COLO829 (cell line): ENCODE measurements at regions not wholly inside any gene's neighbourhood (a gene's known extent, or its start where the extent isn't known, plus 50 kb on each side); places are given as distances from the start of the nearest gene placed in this dataset.

Experiments
- DNase-seq: peaks from one replicate; pipeline ENCODE4 v3.0.0; 2012; ENCODE audit warnings: low spot score

DNA sequence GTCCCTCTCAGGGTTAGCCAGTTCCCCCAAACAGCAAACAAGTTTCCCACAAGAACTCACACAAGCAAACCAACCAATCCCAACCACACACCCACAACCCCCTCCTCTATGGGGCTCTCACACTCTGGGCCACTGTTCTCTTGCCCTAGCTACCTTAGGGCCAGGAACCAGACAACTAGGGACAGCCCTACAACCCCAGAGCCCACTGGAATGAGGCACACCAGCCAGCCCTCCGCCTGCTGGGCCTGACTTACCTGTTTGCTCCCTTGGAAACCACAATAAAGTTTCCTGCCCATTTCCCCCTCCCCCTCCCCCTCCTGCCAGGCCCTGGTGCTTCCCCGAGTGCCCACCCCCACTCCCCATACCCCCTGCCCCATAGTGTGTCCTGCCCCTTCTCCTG is 132.6 kb downstream of the WDR11 start:
- DNase-seq: no peak

DNA sequence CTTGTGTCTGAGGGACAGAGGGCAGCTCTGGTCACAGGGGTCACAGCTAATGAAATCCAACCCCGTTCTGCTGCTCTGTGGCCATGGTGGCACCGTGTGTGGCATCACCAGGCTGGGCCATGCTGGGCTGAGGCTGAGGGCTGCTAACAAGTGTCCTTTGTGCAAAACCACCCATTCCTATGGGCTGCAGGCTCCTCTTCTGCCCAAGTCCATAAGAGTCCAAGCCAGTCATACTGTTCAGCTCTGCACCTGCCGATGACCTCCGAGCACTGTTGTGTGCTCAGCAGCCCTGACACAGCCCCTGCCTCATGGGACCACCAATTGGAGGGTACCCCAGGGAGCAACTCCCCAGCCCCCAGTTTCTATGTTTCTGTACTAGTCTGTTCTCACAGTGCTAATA is 133.1 kb downstream of the WDR11 start:
- no peak for DNase-seq

- no peak for DNase-seq
Measured at GRCh38 chr10:120987359-120987758, 136.2 kb downstream of the WDR11 start.

DNA sequence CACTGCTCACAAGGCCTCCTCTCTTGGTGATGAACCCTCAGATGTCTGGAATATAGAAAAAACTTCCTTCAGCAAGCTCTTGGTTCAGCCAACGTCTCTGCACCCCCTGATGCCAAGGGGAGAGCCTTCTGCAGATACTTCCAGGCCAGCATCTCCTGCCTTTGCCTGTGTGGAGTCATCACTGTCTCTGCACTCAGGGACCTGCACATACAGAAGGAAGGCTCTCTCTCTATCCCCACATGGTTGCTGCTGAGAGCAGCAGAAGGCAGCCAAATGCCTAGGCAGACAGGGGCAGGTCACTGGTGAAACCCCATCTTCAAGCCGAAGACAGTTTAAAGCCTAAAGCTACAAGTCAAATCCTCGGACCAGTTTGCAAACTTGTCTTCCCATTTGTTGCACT is 137.6 kb downstream of the WDR11 start:
- DNase-seq: no peak

DNA sequence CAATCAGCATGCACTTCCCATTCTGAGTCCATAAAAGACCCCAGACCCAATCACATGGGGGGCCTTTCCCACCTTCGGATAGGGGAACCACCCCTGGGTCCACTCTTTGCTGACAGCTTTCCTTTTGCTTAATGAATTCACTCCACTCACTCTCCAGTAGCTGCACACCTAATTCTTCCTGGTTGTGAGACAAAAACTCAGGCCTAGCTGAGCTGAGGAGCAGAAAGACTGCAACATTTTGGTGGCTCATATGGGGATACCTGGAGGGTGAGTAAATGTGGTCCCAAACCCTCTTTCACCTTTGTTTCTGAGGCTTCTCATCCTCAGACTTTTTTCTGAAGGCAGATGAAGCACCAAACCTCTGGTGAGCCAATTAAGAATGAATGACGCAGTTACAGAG is 138.1 kb downstream of the WDR11 start:
- no peak for DNase-seq

DNA sequence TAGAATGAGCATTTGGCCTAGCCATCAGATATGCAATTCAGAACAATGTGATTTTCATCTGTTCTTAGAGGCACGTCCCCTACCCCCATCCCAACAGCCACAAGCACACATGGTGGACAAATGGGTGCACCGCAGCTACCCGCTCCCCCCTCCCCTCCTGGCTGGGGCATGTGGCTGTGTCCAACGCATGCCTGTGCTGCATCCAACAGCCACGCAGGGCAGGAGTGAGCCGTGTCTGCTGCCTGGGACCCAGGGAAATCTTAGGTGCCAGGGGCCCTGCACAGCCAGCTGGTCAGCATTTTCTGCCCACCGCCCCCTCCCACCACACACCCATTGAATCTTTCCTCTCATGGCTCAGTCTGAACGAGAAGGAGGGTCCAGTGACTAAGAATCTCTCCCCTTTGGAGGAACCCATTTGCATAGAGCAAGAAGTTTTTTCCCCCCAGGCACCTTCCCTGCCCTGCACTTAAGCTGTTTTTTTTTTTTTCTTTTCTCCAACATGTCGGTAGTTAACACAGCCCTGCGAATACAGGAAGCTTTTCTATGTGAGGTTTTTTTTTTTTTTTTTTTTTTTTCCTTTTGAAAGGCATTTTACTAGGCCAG is 138.9 kb downstream of the WDR11 start:
- DNase-seq: no peak

DNA sequence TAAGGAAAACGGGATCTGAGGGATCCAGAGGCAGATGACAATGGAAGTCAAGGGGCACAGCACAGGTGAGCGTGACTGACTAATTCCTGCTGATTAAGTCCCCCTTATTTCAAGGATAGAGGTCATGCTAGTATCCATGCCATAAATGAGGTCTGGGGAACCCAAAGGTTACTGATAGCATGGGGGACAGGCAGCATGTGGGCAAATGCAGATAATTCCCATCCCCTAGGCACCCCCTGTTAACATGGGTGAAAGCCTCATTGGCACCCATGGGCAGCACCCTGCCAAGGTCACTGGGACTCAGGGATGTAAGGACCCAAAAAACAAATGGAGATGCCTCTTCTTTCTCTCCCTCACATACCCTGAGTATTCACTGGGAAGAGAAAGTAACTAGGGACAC is 139.7 kb downstream of the WDR11 start:
- no peak for DNase-seq

DNA sequence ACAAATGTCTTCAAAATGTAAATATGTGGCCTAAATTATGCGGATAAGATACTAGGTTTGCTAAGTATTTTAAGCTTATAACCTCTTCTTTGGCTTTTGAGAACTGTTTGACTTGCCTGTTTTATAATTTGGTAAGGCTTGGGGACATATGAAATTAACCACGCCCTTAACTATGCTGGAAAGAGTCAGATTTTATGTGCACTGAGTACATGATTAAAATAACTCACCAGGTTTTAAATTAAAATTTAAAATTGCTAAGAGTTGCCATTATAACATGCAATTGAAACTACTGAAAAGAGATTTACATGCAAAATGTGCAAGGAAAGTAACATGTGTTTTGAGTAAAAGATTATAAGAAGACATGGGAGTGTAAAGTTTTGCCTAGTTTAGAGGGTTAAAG is 141.9 kb downstream of the WDR11 start:
- no peak for DNase-seq

- DNase-seq: no peak
Measured at GRCh38 chr10:120995768-120996167, 144.6 kb downstream of the WDR11 start.

DNA sequence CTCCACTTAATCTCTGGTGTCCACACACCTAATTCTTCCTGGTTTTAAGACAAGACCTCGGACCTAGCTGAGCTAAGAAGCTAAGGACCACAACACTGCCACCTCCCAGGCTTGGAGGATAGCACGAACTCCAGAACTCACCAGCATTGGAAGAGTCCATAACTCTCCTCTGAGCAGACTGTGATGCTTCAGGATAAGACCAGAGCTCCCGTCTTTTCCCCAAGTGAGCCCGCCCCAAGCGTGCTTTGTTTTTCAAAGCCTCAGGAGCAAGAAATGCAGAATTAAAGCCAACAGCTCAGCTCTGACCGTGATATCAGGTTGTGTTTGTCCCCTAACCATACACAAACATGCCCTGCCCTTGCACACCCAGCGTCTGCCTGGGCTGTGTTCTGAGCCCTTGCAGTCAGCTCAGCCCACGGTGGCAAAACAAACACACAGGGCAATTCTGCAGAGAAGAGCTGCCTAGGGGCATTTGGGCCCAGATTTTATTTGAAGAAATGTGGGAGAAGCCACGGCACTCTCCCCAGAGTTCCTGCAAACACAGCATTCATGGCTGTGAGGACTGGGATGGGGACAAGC is 145.4 kb downstream of the WDR11 start:
- no peak for DNase-seq

GRCh38 chr10:120997313-120997712 is 146.2 kb downstream of the WDR11 start:
- no peak for DNase-seq

DNA sequence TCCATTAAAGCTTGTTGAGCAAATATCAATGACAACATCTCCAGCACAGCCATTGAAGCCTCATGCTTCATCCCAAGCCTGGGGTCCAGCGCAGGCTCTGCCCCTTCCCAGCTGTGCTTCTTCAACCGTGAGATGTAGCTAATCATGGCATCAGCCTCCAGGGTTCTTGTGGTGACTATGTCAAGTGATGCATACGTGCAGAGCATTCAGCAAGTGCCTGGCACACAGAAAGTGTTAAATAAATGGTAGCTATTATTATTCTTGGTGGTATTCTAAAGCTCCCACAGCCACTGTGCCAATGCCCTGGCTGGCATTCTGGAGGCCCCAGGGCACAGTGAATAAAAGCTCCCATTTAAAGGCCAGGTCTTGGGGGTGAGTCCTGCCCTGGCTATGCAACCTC is 146.6 kb downstream of the WDR11 start:
- DNase-seq: no peak

- no peak for DNase-seq
Measured at GRCh38 chr10:120998251-120998650, 147.1 kb downstream of the WDR11 start.

DNA sequence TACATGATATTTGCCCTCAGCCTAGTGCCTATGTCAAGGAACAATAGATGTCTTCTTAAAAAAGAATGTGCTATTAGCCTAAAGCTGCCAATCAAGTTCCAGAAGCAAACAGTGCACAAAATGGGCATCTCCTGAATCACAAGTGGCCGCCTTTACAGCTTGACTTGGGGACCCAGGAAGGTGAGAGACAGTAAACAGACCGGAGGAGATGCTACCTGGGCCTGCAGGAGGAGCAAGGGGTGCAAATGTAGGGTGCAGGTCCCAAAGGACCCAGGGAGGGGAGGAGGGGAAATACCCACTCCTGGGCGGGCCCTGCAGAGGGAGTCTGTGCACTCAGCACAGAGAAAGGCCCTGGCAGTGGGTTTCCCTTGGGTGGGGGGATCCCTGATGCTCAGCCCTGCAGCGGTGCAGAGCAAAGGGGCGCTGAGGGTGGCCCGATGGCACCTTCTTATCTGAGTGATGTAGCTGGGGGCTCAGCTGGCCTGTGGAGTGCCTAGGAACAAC is 147.7 kb downstream of the WDR11 start:
- DNase-seq: no peak

- no peak for DNase-seq
Measured at GRCh38 chr10:120999868-121000267, 148.7 kb downstream of the WDR11 start.

DNA sequence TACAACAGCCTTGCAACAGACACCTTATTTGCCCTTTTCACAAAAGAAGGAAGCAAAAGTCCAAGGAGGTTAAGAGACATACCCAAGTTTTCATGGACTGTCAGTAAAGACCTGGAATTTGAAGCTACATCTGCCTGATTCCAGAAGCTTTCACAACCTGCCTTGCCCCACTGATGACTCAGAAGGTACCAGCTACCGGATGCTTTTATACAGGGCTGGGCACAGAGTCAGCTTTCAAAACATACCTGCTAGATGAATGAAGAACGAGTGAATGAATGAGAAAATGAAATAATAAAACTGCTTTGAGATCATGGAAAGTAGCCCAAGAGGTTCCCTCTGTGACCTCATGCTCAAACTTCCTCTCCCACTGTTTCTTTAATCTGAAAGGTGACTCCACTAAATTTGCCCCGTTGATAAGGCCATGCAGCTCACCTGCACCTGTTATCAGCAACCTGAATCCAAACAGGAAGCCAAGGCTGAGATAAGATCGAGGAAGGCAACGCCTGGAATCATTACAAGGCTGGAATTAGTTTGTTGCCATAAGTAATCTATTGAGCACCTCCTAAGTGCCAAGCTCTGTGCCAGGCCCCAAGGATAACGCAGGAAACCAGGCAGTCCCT is 151.5 kb downstream of the WDR11 start:
- no peak for DNase-seq

DNA sequence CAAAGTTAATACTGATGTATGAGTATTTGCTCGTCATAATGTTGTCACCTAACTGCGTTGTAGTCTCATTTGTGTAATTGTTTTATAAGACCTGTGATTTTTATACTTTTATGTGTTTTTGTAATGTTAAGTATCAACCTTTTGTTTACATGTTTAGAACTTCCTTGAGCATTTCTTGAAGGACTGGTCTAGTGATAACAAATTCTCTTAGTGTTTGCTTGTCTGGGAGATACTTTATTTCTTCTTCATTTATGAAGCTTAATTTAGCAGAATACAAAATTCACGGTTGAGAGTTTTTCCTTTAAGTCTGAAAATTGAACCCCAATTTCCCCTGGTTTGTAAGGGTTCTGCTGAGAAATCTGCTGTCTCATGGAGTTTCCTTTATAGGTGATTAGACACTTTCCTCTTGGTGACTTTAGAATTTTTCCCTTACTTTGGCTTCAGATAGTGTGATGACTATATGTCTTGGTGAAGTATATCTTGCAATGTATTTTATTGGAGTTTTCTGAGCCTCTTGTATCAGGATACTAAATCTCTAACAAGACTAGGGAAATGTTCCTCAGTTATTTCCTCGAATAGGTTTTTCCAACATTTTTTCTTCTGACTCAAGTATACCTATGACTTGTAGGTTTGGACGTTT is 154.9 kb downstream of the WDR11 start:
- no peak for DNase-seq

- DNase-seq: no peak
Measured at GRCh38 chr10:121007264-121007663, 156.1 kb downstream of the WDR11 start.

- DNase-seq: no peak
Measured at GRCh38 chr10:121015916-121016315, 164.8 kb downstream of the WDR11 start.

- DNase-seq: no peak
Measured at GRCh38 chr10:121024905-121025584, 173.9 kb downstream of the WDR11 start.

- DNase-seq: no peak
Measured at GRCh38 chr10:121025731-121026130, 174.6 kb downstream of the WDR11 start.

- no peak for DNase-seq
Measured at GRCh38 chr10:121027371-121027770, 176.2 kb downstream of the WDR11 start.

DNA sequence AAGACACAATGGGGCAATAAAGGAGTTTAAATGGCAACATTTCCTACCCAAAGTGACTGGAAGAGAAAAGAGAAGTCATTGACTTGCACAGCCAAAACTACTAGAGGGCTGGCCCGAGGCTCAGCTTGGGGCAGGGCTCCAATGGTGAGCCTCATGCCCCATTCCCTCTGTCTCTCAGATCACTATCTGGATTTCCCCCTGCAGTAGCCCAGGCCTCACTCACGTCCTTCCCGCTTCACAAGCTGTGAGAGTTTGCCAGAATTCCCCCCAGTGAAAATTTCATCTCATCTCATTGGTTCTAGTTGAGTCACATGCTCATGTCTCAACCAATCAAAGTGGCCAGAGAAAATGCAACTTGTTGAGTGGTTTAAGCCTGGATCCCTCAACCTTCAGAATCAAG is 181.3 kb downstream of the WDR11 start:
- no peak for DNase-seq
